ENCODE measurements at regions not wholly inside any gene's neighbourhood (a gene's known extent, or its start where the extent isn't known, plus 50 kb on each side); places are given as distances from the start of the nearest gene placed in this dataset.

DNA sequence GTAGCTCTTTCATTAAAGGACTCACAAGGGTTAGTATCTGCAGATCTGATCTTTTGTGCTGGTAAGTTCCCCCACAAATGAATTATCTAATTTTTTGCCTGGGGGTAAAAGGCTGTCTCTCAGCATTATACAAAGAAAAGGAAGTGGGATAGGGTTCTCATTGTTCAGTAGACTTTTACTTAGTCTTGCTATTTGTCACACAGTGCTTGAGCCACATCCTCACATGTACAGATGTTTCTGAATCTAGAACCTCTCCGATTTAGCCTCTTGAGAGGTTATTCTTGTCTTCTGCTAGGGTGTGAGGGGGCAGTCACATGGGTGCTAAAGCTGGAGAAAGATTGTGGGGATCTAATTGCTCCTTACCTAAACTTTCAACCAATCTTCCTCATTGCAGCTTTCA lies 93.0 kb downstream of the SLC41A2 start:
- no peak overlapping the region for H4K8ac ChIP-seq (replicated peaks; ENCODE audit: insufficient read length, low read depth, low read length)
- Mint-ChIP-seq H3K27ac (no peak overlapping the region), H3K27me3 (ENCODE audit: low read depth) (no peaks in the 10 kb centered on the region), H3K4me1 (no peaks in the 10 kb centered on the region), H3K36me3 (ENCODE audit: insufficient read depth in 1 of 3, low read depth in 3 of 3) (no peaks in the 10 kb centered on the region), H3K4me3 (no peak overlapping the region), H3K9me3 (no peaks in the 10 kb centered on the region)
- H2BK15ac ChIP-seq (ENCODE audit: low read depth, low read length), result no peak overlapping the region
- no peak overlapping the region for H4K91ac ChIP-seq (ENCODE audit: insufficient read length, low read depth, low read length)
- no CpG with 5 or more reads among the region's 1 CpG for WGBS (ENCODE audit: extremely low coverage, insufficient read length, low lambda C conversion rate)
- DNase-seq, result no peak
- H3K56ac ChIP-seq (ENCODE audit: insufficient read length, low read depth, low read length), result no peak overlapping the region
- no peak overlapping the region for H3K9ac ChIP-seq (ENCODE audit: extremely low read depth, insufficient read length, low read length)
- no peaks in the 10 kb centered on the region; the same call in 1 of the 2 replicates for H3K4me1 ChIP-seq (ENCODE audit: insufficient read depth, low read length)
- no peaks in the 10 kb centered on the region for H3K79me1 ChIP-seq (ENCODE audit: insufficient read depth, low read depth, low read length, poor library complexity, severe bottlenecking)
- H3K9me3 ChIP-seq (ENCODE audit: control insufficient read depth, low read depth, low read length), result no peaks in the 10 kb centered on the region
- no peak overlapping the region for H3K27ac ChIP-seq (ENCODE audit: insufficient read length, low read depth, low read length)
- no peak overlapping the region for H2BK120ac ChIP-seq (ENCODE audit: low read depth, low read length, poor library complexity, severe bottlenecking)
- no peak overlapping the region for H3K14ac ChIP-seq (ENCODE audit: insufficient read depth, low read length)
- H3K18ac ChIP-seq (ENCODE audit: insufficient read length, low read depth, low read length), result no peak overlapping the region
- no peak overlapping the region for H2AFZ ChIP-seq (ENCODE audit: low read length)
- H3K4me2 ChIP-seq (ENCODE audit: insufficient read depth, insufficient read length, low read length), result no peak overlapping the region
- H3K79me2 ChIP-seq (ENCODE audit: insufficient read depth, low read length), result no peaks in the 10 kb centered on the region
- H3K4ac ChIP-seq (ENCODE audit: low read depth, low read length), result no peak overlapping the region
- H3T11ph ChIP-seq (ENCODE audit: low read length), result no peak overlapping the region
- H2AK5ac ChIP-seq (ENCODE audit: insufficient read length, low read length), result no peak overlapping the region
- no peak overlapping the region for H2BK12ac ChIP-seq (ENCODE audit: insufficient read length, low read depth, low read length)
- H2BK20ac ChIP-seq (ENCODE audit: low read depth, low read length, poor library complexity, severe bottlenecking), result no peak overlapping the region
- H3K27me3 ChIP-seq (ENCODE audit: insufficient read depth, low read length), result no peaks in the 10 kb centered on the region
- no peaks in the 10 kb centered on the region for H4K20me1 ChIP-seq (ENCODE audit: control insufficient read depth, insufficient read depth, insufficient read length)
- no peak overlapping the region for H4K5ac ChIP-seq (ENCODE audit: insufficient read length, low read depth, low read length)
- no peak overlapping the region for H2BK5ac ChIP-seq (ENCODE audit: insufficient read length, low read length)
- no peaks in the 10 kb centered on the region for H3K23me2 ChIP-seq (ENCODE audit: insufficient read length, low read depth, low read length, poor library complexity, severe bottlenecking)
- TF ChIP-seq, protein P1, sequence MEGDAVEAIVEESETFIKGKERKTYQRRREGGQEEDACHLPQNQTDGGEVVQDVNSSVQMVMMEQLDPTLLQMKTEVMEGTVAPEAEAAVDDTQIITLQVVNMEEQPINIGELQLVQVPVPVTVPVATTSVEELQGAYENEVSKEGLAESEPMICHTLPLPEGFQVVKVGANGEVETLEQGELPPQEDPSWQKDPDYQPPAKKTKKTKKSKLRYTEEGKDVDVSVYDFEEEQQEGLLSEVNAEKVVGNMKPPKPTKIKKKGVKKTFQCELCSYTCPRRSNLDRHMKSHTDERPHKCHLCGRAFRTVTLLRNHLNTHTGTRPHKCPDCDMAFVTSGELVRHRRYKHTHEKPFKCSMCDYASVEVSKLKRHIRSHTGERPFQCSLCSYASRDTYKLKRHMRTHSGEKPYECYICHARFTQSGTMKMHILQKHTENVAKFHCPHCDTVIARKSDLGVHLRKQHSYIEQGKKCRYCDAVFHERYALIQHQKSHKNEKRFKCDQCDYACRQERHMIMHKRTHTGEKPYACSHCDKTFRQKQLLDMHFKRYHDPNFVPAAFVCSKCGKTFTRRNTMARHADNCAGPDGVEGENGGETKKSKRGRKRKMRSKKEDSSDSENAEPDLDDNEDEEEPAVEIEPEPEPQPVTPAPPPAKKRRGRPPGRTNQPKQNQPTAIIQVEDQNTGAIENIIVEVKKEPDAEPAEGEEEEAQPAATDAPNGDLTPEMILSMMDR (conservative IDR thresholded peaks at IDR 0.05), result no peak
- no peak overlapping the region for H3K23ac ChIP-seq (ENCODE audit: insufficient read length, low read depth, low read length)
